ENCODE measurements at regions not wholly inside any gene's neighbourhood (a gene's known extent, or its start where the extent isn't known, plus 50 kb on each side); places are given as distances from the start of the nearest gene placed in this dataset.

GRCh38 chr2:156845806-156846558 is 409.8 kb downstream of the GPD2 start:
- no peak for DNase-seq (ENCODE audit: low spot score)

DNA sequence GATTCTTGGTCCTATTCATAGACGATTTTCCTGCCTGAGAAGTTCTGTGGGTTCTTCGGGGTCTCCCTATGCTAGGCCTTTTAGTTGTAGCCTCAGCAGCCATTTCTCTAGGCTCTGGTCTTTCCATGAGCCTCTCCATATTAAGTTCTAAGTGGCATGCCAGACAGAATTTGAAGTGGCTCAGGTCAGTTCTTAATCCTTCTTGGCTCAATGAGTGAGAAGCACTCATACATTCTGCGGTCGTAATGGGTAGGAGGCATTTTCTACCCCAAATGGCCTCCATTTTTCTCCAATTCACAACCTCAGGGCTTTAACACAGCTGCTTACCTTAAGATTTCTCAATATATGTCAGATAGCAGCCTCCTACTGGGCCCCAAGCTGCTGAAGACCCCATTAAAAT is 405.3 kb upstream of the GALNT5 start:
- DNase-seq (ENCODE audit: low spot score) = no peak

DNA sequence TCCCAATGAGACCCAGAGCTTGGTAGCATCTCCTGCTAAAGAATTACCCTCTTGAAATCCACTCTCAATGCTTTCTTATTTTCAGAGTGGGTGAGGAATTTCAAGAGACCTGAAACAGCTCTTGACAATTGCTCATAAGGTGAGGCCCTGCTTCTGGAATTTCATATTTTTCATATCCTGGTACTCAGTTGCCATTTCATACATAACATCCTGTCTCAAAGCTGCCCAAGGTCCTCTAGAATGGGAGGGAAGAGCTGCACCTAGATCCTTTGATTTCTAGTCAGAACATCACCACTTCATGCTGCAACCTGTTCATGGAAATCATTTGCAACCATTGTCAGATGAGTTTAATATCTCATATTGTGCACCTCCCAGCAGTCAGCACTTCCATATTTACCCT is 404.8 kb upstream of the GALNT5 start:
- DNase-seq (ENCODE audit: low spot score) = no peak

DNA sequence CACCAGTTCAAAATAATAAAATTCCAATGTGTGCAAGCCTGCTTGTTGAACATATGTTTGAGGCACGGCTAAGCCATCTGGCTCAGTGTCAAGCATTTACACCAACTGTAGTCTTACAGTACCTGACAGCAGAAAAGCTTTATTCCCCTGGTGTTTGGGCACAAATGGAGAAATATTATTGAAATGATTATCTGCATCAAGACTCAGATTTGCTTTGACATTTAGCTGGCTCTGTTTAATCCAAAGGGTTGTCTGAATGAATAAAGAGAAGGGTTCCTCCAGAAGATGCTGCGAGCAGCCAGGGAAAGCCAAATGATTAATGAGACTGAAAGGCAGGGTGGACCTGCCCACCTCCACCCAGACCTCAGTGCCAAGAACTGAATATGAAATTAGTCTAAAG is 393.2 kb upstream of the GALNT5 start:
- DNase-seq (ENCODE audit: low spot score) = no peak

GRCh38 chr2:156864753-156865152 is 392.8 kb upstream of the GALNT5 start:
- no peak for DNase-seq (ENCODE audit: low spot score)

DNA sequence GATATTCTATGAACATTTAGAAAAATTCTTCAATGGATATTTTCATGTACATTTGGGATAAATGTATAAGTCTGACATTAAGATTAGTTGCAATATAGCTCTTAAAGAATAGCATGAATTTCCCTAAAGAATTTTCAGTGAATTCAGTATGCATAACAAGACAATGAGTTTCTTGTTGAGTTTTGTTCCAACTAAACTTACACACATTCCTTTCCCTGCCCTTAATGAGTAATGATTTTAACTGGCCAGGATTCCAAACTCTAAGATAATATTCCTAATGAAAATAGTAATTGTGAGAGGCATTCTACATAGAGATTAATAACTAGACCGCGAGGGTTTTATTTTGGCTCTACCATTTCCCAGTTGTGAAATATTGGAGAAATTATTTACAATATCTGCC is 390.3 kb upstream of the GALNT5 start:
- DNase-seq (ENCODE audit: low spot score) = no peak

DNA sequence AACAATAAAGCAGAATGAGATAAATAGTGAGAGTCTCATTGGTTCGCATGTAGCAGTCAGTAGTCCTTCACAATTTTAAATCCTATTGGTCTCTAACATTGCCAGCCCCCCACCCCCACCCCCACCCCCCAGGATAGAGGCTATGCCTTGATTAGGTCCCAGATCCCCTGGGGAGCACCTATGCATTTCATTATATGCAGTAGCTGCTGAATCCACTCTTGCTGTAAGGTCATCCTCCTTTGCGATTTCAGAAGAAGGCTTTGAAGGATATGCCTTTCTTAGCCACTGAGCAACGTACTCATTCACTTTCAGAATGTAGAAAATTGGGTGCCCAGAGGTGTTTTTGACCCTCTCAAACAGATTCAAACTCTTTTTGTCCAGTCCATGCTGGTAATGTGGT is 382.8 kb upstream of the GALNT5 start:
- DNase-seq (ENCODE audit: low spot score) = no peak

DNA sequence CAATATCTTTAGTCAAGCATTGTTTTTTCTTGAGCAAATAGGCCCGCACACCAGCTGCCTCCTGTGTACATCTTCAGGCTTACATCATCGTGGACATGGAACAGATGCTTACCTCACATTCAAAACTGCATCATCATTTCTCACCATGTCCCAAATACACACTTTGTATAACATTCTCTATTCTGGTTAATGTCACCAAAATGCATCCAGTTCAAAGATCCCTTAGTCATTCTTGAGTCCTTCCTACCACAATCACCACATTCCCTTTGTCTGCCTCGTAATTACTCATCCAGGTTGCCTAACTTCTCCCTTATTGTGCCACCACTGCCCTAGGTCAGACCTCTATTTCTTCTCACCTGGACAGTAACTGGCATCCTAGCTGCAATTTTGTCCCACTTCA is 373.7 kb upstream of the GALNT5 start:
- DNase-seq (ENCODE audit: low spot score) = no peak

GRCh38 chr2:156884216-156884615 is 373.3 kb upstream of the GALNT5 start:
- DNase-seq (ENCODE audit: low spot score) = no peak

GRCh38 chr2:156890529-156891148 is 366.9 kb upstream of the GALNT5 start:
- DNase-seq (ENCODE audit: low spot score) = no peak

GRCh38 chr2:156891609-156892008 is 365.9 kb upstream of the GALNT5 start:
- no peak for DNase-seq (ENCODE audit: low spot score)

DNA sequence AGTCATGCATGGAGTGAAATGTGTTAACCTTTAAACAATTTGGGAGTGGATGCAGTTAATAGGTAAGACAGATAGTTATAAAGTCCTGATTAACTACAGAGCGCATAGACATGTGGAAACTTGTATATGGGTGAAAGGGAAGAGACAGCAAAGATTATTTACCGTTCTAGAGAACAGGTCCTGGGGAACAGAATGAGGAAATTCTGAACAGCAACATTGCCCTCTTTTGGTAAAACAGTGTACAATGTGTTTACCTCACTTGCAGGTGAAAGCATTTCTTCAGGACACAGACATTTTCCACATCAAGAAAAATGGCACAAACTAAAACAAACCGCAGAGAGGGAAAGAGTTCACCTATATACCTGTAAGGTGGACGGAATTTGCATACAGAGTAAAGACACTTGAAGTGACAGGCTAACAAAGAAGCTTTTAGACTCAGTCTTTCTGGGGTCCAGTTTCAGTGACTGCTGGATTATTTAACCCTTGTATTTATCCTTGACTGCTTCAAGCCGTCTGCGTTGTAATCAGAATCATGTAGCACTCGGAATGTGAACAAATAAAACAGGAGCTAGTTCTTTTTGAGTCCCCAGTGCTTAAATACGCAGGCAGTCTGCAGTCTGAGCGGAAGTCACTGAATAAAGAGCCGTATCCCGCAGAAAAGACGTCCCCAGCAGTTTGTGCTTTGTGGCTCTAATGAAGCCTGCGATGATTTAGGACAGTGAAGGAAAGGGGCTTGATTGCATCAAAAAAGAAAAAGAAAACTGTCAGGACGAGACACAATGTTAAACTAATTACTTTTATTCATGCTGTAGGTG is 364.8 kb upstream of the GALNT5 start:
- peak; percentile 7 for DNase-seq (ENCODE audit: low spot score)

DNA sequence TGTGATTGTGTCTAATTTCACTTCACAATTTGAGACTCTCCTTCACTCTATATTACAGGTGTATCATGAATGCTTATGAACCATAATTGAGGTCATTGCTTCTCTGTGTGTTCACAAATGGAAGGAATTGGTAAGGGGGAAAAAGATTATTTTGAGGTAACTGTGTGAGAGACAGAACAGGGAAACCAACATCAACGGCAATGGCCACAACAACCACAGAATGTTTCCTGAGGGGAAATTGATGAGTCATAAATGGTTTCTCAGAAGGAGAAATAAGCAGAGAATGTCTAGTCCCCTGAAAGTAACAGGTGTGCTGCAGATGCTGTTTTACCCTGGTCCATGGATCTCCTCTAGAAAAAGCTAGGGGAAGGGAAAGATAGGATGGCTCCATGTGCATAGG is 361.2 kb upstream of the GALNT5 start:
- DNase-seq (ENCODE audit: low spot score) = no peak

GRCh38 chr2:156897548-156897947 is 360.0 kb upstream of the GALNT5 start:
- DNase-seq (ENCODE audit: low spot score) = no peak

DNA sequence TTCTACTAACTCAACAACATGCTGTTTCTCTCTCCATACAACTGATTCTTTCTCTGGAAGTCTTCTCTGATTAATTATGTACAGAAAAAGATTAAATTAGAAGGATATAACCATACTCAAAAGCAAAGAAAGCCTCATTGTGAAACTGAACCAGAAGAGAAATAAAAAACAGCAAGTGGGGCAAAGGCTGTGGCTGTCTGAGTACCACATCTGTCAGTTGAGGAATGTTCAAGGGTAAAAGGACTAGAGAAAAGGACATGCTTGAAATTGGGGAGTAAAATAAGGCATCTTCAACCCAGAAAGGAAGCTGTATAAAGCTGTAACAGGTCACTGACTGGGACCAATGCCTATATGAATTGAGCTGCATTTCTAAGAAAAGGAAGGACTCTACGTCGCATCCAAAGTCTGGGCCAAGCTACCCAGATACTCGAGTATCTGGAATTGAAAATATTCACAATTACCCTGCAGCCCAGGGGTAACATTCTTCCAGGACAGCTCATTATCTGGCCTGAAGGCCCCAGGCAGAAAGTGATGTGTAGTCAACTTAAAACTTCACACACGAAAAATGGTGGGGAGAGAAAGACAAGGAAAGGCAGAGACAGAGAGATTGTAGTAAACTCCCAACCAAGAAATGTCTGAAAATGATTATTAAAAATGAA is 356.0 kb upstream of the GALNT5 start:
- DNase-seq (ENCODE audit: low spot score) = no peak

GRCh38 chr2:156903335-156903734 is 354.2 kb upstream of the GALNT5 start:
- no peak for DNase-seq (ENCODE audit: low spot score)

DNA sequence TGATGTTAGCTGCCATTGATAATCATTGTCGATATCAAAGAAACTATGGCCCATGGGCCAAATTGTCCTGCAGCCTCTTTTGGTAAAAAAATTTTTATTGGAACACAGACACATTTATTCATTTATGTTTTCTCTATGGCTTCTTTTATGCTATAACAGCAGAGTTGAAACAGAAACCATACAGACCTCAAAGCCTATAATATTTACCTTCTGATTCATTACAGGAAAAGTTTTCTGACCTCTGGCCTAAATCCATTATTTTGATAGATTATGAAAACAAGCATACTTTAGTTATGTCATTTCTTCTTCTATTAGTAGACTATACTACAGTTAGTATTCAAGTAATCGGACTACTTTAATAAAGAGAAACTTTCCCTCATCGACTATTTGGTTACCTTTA is 349.7 kb upstream of the GALNT5 start:
- DNase-seq (ENCODE audit: low spot score) = no peak

GRCh38 chr2:156908825-156909224 is 348.7 kb upstream of the GALNT5 start:
- no peak for DNase-seq (ENCODE audit: low spot score)

- DNase-seq (ENCODE audit: low spot score) = no peak
These were observed 347.5 kb upstream of the GALNT5 start for GRCh38 chr2:156909983-156910382.

DNA sequence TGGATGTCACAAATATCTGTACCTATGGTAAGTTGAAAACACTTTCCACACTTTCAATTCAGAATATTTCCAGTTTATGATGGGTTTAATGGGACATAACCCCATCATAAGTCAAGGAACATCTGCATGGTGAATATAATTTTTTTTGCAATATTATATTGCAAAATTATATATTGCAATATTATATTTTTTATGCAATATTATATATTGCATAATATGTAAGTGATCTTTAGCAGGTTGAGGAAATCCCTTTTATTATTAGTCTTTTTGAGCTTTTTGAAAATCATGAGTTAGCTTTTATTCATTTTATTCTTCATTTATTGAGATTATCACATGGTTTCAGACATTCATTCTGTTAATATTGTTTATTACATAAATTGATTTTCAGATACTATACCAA is 342.2 kb upstream of the GALNT5 start:
- DNase-seq (ENCODE audit: low spot score) = no peak

- peak; percentile 10 for DNase-seq (ENCODE audit: low spot score)
These were observed 339.1 kb upstream of the GALNT5 start for GRCh38 chr2:156918410-156918809.

- no peak for DNase-seq (ENCODE audit: low spot score)
These were observed 327.1 kb upstream of the GALNT5 start for GRCh38 chr2:156930423-156930822.

Data from HuH-7.5 (cell line).